CD14-positive monocyte (primary cell): ENCODE measurements at regions not wholly inside any gene's neighbourhood (a gene's known extent, or its start where the extent isn't known, plus 50 kb on each side); places are given as distances from the start of the nearest gene placed in this dataset.

ENCODE experiments used
- DNase-seq, 3 donors: peaks; one replicate each; pipeline ENCODE4 v3.0.0-alpha.2; 2011 to 2022
- H2AFZ ChIP-seq: 2 replicates; pipeline ENCODE4 v1.6.0; 2012; ENCODE audit warnings: mild to moderate bottlenecking, low read depth, low read length, inconsistent platforms; ENCODE audit not compliant: insufficient read depth, poor library complexity, severe bottlenecking
- H3K27ac ChIP-seq, 2 donors: 1 replicate in 1 of 2; 2 replicates in 1 of 2; pipeline ENCODE4 v1.5.1; 2012 to 2013; ENCODE audit warnings: low read length in 2 of 2, control low read depth in 1 of 2, inconsistent platforms in 1 of 2, low read depth in 1 of 2, mild to moderate bottlenecking in 1 of 2
- H3K27me3 ChIP-seq, 2 donors: one replicate each; pipeline versions ENCODE4 v1.6.0 to v1.6.1; 2011 to 2013; ENCODE audit warnings: low read length in 2 of 2; ENCODE audit not compliant: control insufficient read depth in 2 of 2, insufficient read depth in 2 of 2
- H3K36me3 ChIP-seq, 2 donors: replicated peaks in 1 of 2; 1 replicate in 1 of 2; 2 replicates in 1 of 2; pipeline versions ENCODE4 v1.5.1 to v1.6.1; 2012 to 2013; ENCODE audit warnings: low read length in 2 of 2, control low read depth in 1 of 2, inconsistent platforms in 1 of 2, mild to moderate bottlenecking in 1 of 2; ENCODE audit not compliant: insufficient read depth in 2 of 2, control insufficient read depth in 1 of 2
- H3K4me1 ChIP-seq, 2 donors: 1 replicate in 1 of 2; 2 replicates in 1 of 2; pipeline versions ENCODE4 v1.5.1 to v1.6.1; 2012 to 2013; ENCODE audit warnings: low read length in 2 of 2, control low read depth in 1 of 2, inconsistent platforms in 1 of 2, mild to moderate bottlenecking in 1 of 2, moderate library complexity in 1 of 2; ENCODE audit not compliant: insufficient read depth in 2 of 2, control insufficient read depth in 1 of 2
- H3K4me2 ChIP-seq: replicated peaks from 2 replicates; pipeline ENCODE3; 2012; ENCODE audit warnings: low read length, moderate library complexity, mild to moderate bottlenecking; ENCODE audit not compliant: poor library complexity, severe bottlenecking; ENCODE audit errors: extremely low read depth
- H3K4me3 ChIP-seq, 3 experiments: fragments of 200-600 bp in 1 of 3; sonication (generic) in 1 of 3; replicated peaks in 1 of 3; 1 replicate in 2 of 3; 2 replicates in 1 of 3; pipeline ENCODE4 v1.5.1; 2011 to 2013; ENCODE audit warnings: low read length in 3 of 3, mild to moderate bottlenecking in 3 of 3, control low read depth in 2 of 3, low read depth in 2 of 3, inconsistent platforms in 1 of 3, moderate library complexity in 1 of 3
- H3K79me2 ChIP-seq: 2 replicates; pipeline ENCODE4 v1.6.0; 2012; ENCODE audit warnings: mild to moderate bottlenecking, control low read depth, inconsistent platforms, low read length, moderate library complexity; ENCODE audit not compliant: insufficient read depth
- H3K9ac ChIP-seq: 2 replicates; pipeline ENCODE4 v1.6.0; 2017; ENCODE audit warnings: low read length, mild to moderate bottlenecking; ENCODE audit not compliant: insufficient read depth, poor library complexity, severe bottlenecking
- H3K9me3 ChIP-seq, 2 donors: replicated peaks in 1 of 2; 1 replicate in 1 of 2; 2 replicates in 1 of 2; pipeline versions ENCODE4 v1.5.1 to v1.6.1; 2012 to 2013; ENCODE audit warnings: low read length in 2 of 2, control low read depth in 1 of 2; ENCODE audit not compliant: control insufficient read depth in 1 of 2, insufficient read depth in 1 of 2
- H4K20me1 ChIP-seq: 2 replicates; pipeline ENCODE4 v1.6.0; 2012; ENCODE audit warnings: mild to moderate bottlenecking, low read length, control low read depth, moderate library complexity; ENCODE audit not compliant: insufficient read depth
- H3K27ac Mint-ChIP-seq, 7 donors: one replicate each; pipeline ENCODE4 v1.8.0; 2020; ENCODE audit warnings: mild to moderate bottlenecking in 7 of 7, mixed read lengths in 7 of 7, moderate library complexity in 6 of 7, inconsistent platforms in 2 of 7
- H3K27me3 Mint-ChIP-seq, 3 donors: one replicate each; pipeline ENCODE4 v1.8.0; 2021 to 2022; ENCODE audit warnings: low read depth in 3 of 3, mild to moderate bottlenecking in 3 of 3, mixed read lengths in 3 of 3, moderate library complexity in 3 of 3, inconsistent platforms in 1 of 3
- H3K36me3 Mint-ChIP-seq, 2 donors: one replicate each; pipeline ENCODE4 v1.8.0; 2020; ENCODE audit warnings: mixed read lengths in 2 of 2, inconsistent platforms in 1 of 2, mild to moderate bottlenecking in 1 of 2
- H3K4me1 Mint-ChIP-seq: one replicate; pipeline ENCODE4 v1.8.0; 2020; ENCODE audit warnings: mild to moderate bottlenecking, mixed read lengths
- H3K4me3 Mint-ChIP-seq, 2 donors: one replicate each; pipeline ENCODE4 v1.8.0; 2020; ENCODE audit warnings: mild to moderate bottlenecking in 2 of 2, mixed read lengths in 2 of 2, moderate library complexity in 1 of 2
- H3K9me3 Mint-ChIP-seq, 7 donors: one replicate each; pipeline ENCODE4 v1.8.0; 2020 to 2022; ENCODE audit warnings: mixed read lengths in 7 of 7, mild to moderate bottlenecking in 6 of 7, moderate library complexity in 6 of 7, inconsistent platforms in 2 of 7
- CTCF ChIP-seq: fragments of 200-600 bp; IDR thresholded peaks from one replicate; pipeline ENCODE4 v1.8.0; 2022; ENCODE audit warnings: antibody characterized with exemption, mild to moderate bottlenecking
- WGBS: methylation state at CpG from one replicate; pipeline ENCODE4 v1.1.5; 2013; ENCODE audit warnings: missing lambda C conversion rate; ENCODE audit not compliant: insufficient coverage; 5-methylcytosine and 5-hydroxymethylcytosine counted together
- intact Hi-C, 2 donors: fragments of 100-400 bp; cut with micrococcal nuclease; formaldehyde crosslinking; loops; one replicate each; pipeline versions ENCODE4 v1.15.0 to v1.15.1; 2023

DNA sequence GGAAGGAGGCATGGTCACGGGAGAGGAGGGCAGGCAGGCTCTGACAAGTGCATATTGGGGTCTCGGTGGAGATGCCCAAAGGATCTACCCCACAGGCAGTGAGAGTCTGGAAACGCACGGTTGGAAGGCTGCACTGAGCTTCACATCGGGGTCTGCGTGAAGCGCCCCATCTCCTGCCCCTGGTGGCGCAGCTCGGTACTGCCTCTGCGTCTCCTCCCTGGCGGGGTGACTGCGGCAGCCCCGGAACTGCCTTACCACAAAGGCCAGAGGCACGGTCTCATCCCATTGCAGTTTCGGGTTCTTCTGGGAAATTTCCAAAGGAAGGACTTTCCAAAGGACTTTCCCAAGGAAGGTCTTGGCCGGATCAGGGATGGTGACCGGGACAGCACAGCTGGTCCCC is 69.2 kb upstream of the AJAP1 start:
- no peak overlapping the region for H3K4me2 ChIP-seq
- intact Hi-C loops = no loop called here
- Mint-ChIP-seq H3K4me3 (no peak overlapping the region), H3K9me3 (peaks cover 0 to 3% (median 0%) of the 10 kb centered on the region in 7 donors), H3K36me3 (no peaks in the 10 kb centered on the region), H3K4me1 (no peaks in the 10 kb centered on the region), H3K27ac (no peak overlapping the region), H3K27me3 (peaks cover 2 to 18% (median 7%) of the 10 kb centered on the region in 3 donors)
- no peaks in the 10 kb centered on the region for H3K36me3 ChIP-seq
- no peak overlapping the region for H3K27ac ChIP-seq
- H3K9me3 ChIP-seq = no peaks in the 10 kb centered on the region
- no peaks in the 10 kb centered on the region for H3K27me3 ChIP-seq
- no peak for DNase-seq
- H3K79me2 ChIP-seq = no peaks in the 10 kb centered on the region
- H3K9ac ChIP-seq = no peak overlapping the region
- WGBS = 17% methylated on average over 15 of the region's 17 CpGs
- no peak overlapping the region for H3K4me3 ChIP-seq
- peak; percentile 78 for TF ChIP-seq CTCF
- H4K20me1 ChIP-seq = no peaks in the 10 kb centered on the region
- H2AFZ ChIP-seq = no peak overlapping the region
- no peaks in the 10 kb centered on the region for H3K4me1 ChIP-seq

DNA sequence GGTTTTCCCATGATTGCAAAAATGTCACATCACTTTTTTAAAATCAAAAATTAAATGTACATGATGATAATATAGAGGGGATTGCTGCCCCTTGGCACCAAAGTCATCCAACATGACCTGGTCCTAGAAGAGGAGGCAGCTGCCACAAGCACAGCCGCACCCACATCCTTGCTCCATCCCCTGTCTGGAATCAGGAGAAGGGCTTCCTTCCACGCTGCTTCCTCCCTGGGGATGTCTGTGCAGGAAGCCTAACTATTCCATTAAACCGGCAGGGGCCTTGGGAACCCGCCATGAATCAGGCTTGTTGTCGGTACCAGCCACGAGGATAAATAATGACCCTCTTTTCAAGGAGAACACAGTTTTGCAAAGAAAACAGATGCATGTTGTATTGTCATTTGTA is 68.7 kb upstream of the AJAP1 start:
- no peaks in the 10 kb centered on the region for H3K36me3 ChIP-seq
- H3K79me2 ChIP-seq = no peaks in the 10 kb centered on the region
- intact Hi-C loops = no loop called here
- no peak overlapping the region for H2AFZ ChIP-seq
- no peak overlapping the region for H3K27ac Mint-ChIP-seq
- H3K9me3 ChIP-seq = no peaks in the 10 kb centered on the region
- no peaks in the 10 kb centered on the region for H3K4me1 Mint-ChIP-seq
- no peaks in the 10 kb centered on the region for H3K27me3 ChIP-seq
- H3K27me3 Mint-ChIP-seq = peaks cover 2 to 16% (median 7%) of the 10 kb centered on the region in 3 donors
- H3K27ac ChIP-seq = no peak overlapping the region
- peaks cover 0 to 3% (median 0%) of the 10 kb centered on the region in 7 donors for H3K9me3 Mint-ChIP-seq
- H4K20me1 ChIP-seq = no peaks in the 10 kb centered on the region
- no peak overlapping the region for H3K4me3 ChIP-seq
- TF ChIP-seq CTCF = no peak
- H3K4me2 ChIP-seq = no peak overlapping the region
- H3K4me1 ChIP-seq = no peaks in the 10 kb centered on the region
- 50% methylated on average over 1 of the region's 6 CpGs for WGBS
- H3K36me3 Mint-ChIP-seq = no peaks in the 10 kb centered on the region
- DNase-seq = no peak
- no peak overlapping the region for H3K9ac ChIP-seq
- H3K4me3 Mint-ChIP-seq = no peak overlapping the region
